NT2/D1 (cell line): ENCODE measurements at regions not wholly inside any gene's neighbourhood (a gene's known extent, or its start where the extent isn't known, plus 50 kb on each side); places are given as distances from the start of the nearest gene placed in this dataset.

Experiments
- YY1 ChIP-seq: IDR thresholded peaks from 2 replicates; pipeline ENCODE4 v1.6.1; 2011; ENCODE audit not compliant: insufficient read length, insufficient read depth
- ZNF274 ChIP-seq: IDR thresholded peaks from 2 replicates; pipeline ENCODE4 v1.6.1; 2011; ENCODE audit warnings: mild to moderate bottlenecking, low read depth, low read length

DNA sequence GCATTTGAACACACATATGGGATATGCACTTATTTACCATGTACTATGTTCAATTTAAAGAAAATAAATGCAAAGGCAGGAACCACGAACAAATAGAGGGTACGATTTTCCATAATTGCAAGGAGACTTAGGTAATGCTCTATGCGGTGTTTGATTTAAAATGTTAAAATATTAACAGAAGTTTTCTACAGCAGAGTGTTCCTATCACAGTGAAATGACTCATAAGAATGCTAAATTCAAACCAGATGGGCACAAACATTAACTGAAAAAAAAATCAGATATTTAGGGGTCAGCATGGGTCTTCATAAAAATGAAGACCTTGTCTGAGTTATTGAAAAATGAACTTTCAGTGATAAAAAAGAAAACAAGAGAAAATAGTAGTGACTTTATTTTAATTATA, 65.4 kb downstream of the LLPH start:
- TF ChIP-seq ZNF274 (no peak), YY1 (no peak)
